ENCODE measurements at regions not wholly inside any gene's neighbourhood (a gene's known extent, or its start where the extent isn't known, plus 50 kb on each side); places are given as distances from the start of the nearest gene placed in this dataset.

DNA sequence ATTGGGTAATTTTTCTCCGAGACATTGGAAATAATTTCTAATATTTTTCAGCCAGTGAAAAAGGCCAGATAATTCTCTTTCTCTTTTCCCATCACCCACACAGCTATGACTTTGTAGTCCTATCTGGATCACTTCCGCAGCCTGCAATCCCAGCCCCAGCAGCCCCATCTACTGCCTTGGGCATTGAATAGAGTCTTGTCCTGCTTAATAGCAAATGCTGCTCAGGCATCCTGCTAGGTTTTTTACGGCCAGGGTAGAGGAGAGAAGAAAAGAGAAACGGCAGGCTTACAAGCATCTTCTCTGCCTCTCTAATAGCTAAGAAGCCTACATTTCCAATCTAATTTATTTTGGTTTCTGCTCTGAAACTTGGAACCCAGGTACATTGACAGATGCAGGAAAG lies 154.3 kb upstream of the B3GAT1 start:
- Histone ChIP-seq H3K4me3 (no peak overlapping the region), H3K4me1 (no peaks in the 10 kb centered on the region), H3K27me3 (no peaks in the 10 kb centered on the region), H3K9me3 (no peaks in the 10 kb centered on the region), H3K27ac (no peak overlapping the region), H3K36me3 (no peaks in the 10 kb centered on the region)
- ATAC-seq (no peak), DNase-seq (no peak)
- intact Hi-C loops (cut with DNase I) = no loop called here
- TF ChIP-seq, protein P1, sequence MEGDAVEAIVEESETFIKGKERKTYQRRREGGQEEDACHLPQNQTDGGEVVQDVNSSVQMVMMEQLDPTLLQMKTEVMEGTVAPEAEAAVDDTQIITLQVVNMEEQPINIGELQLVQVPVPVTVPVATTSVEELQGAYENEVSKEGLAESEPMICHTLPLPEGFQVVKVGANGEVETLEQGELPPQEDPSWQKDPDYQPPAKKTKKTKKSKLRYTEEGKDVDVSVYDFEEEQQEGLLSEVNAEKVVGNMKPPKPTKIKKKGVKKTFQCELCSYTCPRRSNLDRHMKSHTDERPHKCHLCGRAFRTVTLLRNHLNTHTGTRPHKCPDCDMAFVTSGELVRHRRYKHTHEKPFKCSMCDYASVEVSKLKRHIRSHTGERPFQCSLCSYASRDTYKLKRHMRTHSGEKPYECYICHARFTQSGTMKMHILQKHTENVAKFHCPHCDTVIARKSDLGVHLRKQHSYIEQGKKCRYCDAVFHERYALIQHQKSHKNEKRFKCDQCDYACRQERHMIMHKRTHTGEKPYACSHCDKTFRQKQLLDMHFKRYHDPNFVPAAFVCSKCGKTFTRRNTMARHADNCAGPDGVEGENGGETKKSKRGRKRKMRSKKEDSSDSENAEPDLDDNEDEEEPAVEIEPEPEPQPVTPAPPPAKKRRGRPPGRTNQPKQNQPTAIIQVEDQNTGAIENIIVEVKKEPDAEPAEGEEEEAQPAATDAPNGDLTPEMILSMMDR (IDR thresholded peaks at IDR 0.05) = no peak

DNA sequence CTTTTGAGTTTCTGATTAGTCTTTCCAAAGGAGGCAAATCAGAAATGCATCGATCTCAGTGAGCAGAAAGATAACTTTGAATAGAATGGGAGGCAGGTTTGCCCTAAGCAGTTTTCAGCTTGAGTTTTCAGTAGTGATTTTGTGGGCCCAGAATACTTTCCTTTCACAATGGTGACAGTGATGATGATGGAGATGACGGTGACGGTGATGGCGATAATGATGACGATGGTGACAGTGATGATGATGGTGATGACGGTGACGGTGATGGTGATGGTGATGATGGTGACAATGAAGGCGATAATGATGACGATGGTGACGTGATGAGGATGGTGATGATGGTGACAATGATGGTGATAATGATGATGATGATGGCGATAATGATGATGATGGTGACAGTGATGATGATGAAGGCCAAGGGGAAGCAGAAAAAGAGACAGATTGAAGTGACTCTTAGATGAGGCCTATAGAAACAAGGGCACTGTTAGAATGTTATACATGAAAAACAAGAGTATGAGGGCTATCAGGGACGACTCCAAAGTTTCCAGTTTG lies 153.4 kb upstream of the B3GAT1 start:
- Histone ChIP-seq H3K36me3 (no peaks in the 10 kb centered on the region), H3K9me3 (no peaks in the 10 kb centered on the region), H3K27me3 (no peaks in the 10 kb centered on the region), H3K4me1 (no peaks in the 10 kb centered on the region), H3K4me3 (no peak overlapping the region), H3K27ac (no peak overlapping the region)
- TF ChIP-seq, protein P1 (IDR thresholded peaks at IDR 0.05) = no peak
- intact Hi-C loops (cut with DNase I) = no loop called here
- ATAC-seq (no peak), DNase-seq (no peak)

DNA sequence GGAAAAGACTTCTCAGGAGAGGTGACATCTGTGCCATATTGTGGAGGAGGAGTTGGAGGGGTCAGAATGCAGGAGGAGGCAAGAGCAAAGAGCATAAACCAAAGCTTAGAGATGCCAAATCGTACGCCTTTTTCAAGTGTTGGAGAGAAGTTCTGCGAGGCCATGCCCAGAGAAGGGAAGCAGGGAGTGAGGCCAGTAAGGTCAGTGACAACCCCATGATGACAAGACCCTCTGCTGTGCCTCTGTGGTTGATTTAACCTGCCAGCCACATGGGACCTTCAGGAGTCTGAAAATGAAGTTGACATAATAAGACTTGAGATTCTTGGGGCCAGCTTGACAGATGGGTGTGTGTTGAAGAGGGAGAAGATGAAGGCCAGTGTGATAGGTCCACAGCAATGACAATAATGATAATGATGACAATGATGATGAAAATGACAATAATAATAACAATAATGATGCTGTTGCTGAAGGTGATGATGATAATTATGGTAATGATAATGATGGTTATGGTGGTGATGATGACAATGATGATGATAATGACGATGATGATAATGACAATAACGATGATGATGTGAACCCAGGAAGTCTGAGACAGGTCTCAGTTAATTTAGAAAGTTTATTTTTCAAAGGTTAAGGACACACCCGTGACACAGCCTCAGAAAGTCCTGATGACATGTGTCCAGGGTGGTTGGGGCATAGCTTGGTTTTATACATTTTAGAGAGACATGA lies 152.6 kb upstream of the B3GAT1 start:
- ATAC-seq = no peak
- Histone ChIP-seq H3K4me3 (no peak overlapping the region), H3K4me1 (no peaks in the 10 kb centered on the region), H3K9me3 (no peaks in the 10 kb centered on the region), H3K27me3 (no peaks in the 10 kb centered on the region), H3K36me3 (no peaks in the 10 kb centered on the region), H3K27ac (no peak overlapping the region)
- DNase-seq = no peak
- TF ChIP-seq, protein P1 (IDR thresholded peaks at IDR 0.05) = no peak
- intact Hi-C loops (cut with DNase I) = no loop called here

DNA sequence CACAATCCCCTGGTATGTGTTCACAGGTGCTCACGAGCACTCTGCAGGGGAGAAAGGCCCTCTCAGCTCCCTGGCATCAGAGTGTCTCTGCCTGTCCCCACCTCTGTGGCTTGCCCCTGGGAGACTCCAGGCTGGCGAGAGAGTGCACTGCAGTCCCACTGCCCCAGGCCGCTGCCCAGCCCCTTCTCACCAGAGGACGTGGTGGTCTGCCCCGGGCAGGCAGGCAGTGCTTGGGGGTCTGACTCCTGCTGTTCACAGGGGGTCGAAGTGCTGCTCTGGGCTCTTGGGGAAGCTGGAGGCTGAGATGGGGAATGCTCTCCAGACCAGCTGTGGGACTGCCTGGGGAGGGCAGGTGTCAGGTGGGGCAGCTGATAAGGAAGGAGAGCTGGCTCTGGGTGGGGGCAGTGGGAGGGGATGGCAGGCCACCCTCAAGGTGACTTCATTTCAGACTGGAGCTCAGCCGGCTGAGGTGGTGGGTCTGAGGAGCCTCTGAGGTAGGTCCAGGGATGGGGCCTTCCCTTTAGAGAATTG lies 151.0 kb upstream of the B3GAT1 start:
- TF ChIP-seq, protein P1 (IDR thresholded peaks at IDR 0.05) = no peak
- H3K36me3 ChIP-seq = no peaks in the 10 kb centered on the region
- no peak overlapping the region for H3K4me3 ChIP-seq
- H3K27ac ChIP-seq = no peak overlapping the region
- peak; percentile 40 for DNase-seq
- intact Hi-C loops (cut with DNase I) = no loop called here
- H3K27me3 ChIP-seq = no peaks in the 10 kb centered on the region
- peak; percentile 21 for ATAC-seq
- no peaks in the 10 kb centered on the region for H3K4me1 ChIP-seq
- H3K9me3 ChIP-seq = no peaks in the 10 kb centered on the region

DNA sequence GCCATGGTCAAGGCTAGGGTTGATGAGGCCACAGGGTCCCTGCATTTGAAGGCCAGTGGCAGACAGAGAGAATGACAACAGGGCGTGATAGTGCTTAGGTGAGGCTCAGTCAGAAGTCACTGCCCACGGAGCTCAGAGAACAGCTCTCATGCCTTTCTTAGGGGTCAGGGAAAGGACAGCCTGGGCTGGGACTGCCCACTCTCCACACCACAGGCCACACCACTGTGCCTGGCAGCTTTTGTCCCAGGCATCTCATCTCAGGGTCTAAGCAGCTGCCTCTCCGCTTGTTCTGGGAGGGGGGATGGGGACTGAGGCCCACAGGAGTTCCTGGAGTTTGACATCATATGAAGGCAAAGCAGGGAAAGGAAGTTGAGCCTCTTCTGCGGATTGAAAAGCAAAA lies 150.2 kb upstream of the B3GAT1 start:
- Histone ChIP-seq H3K27ac (no peak overlapping the region), H3K27me3 (no peaks in the 10 kb centered on the region), H3K9me3 (no peaks in the 10 kb centered on the region), H3K36me3 (no peaks in the 10 kb centered on the region), H3K4me1 (no peaks in the 10 kb centered on the region), H3K4me3 (no peak overlapping the region)
- TF ChIP-seq, protein P1 (IDR thresholded peaks at IDR 0.05) = no peak
- intact Hi-C loops (cut with DNase I) = no loop called here
- DNase-seq (peak; percentile 15), ATAC-seq (no peak)

Measured in upper lobe of right lung (tissue), 1 donor.